Smooth muscle cell (in vitro differentiated cells): ENCODE measurements at regions not wholly inside any gene's neighbourhood (a gene's known extent, or its start where the extent isn't known, plus 50 kb on each side); places are given as distances from the start of the nearest gene placed in this dataset.

Experiments
- DNase-seq: peaks from one replicate; lab custom pipeline; 2025; ENCODE audit not compliant: unreplicated experiment; lab: John Stamatoyannopoulos, UW
- H2AFZ ChIP-seq: fragments of 200-600 bp; sonication (generic); 2 replicates; pipeline ENCODE4 v1.6.0; 2016; ENCODE audit warnings: antibody characterized with exemption, low read depth, mild to moderate bottlenecking
- H3F3A ChIP-seq: fragments of 200-600 bp; sonication (generic); 2 replicates; pipeline ENCODE4 v1.6.0; 2017; ENCODE audit warnings: antibody characterized with exemption, low read depth
- H3K27ac ChIP-seq: fragments of 200-600 bp; sonication (generic); 2 replicates; pipeline ENCODE4 v1.5.1; 2016; ENCODE audit warnings: low read depth, mild to moderate bottlenecking
- H3K27me3 ChIP-seq: fragments of 200-600 bp; sonication (generic); 2 replicates; pipeline ENCODE4 v1.6.1; 2016; ENCODE audit warnings: low read depth, mild to moderate bottlenecking
- H3K36me3 ChIP-seq: fragments of 200-600 bp; sonication (generic); 2 replicates; pipeline ENCODE4 v1.5.1; 2016; ENCODE audit warnings: low read depth
- H3K4me1 ChIP-seq: fragments of 200-600 bp; sonication (generic); 2 replicates; pipeline ENCODE4 v1.5.1; 2016; ENCODE audit warnings: low read depth
- H3K4me2 ChIP-seq: fragments of 200-600 bp; sonication (generic); 2 replicates; pipeline ENCODE4 v1.6.0; 2016; ENCODE audit warnings: mild to moderate bottlenecking
- H3K4me3 ChIP-seq: fragments of 200-600 bp; sonication (generic); 2 replicates; pipeline ENCODE4 v1.5.1; 2016; ENCODE audit warnings: mild to moderate bottlenecking
- H3K79me2 ChIP-seq: fragments of 200-600 bp; sonication (generic); 2 replicates; pipeline ENCODE4 v1.6.0; 2016; ENCODE audit warnings: low read depth, mild to moderate bottlenecking
- H3K9ac ChIP-seq: fragments of 200-600 bp; sonication (generic); 2 replicates; pipeline ENCODE4 v1.6.0; 2016; ENCODE audit warnings: low read depth
- H3K9me3 ChIP-seq: fragments of 200-600 bp; sonication (generic); replicated peaks from 2 replicates; pipeline ENCODE4 v1.5.1; 2016; ENCODE audit warnings: low read depth
- H4K20me1 ChIP-seq: fragments of 200-600 bp; sonication (generic); 2 replicates; pipeline ENCODE4 v1.6.0; 2016; ENCODE audit warnings: low read depth
- CTCF ChIP-seq: fragments of 200-600 bp; sonication (generic); IDR thresholded peaks from 2 replicates; pipeline ENCODE4 v1.5.1; 2017; ENCODE audit warnings: borderline replicate concordance, mild to moderate bottlenecking, antibody characterized with exemption; ENCODE audit not compliant: insufficient read depth, poor library complexity, severe bottlenecking
- WGBS: methylation state at CpG from one replicate; pipeline ENCODE4 v1.1.7; 2016; ENCODE audit warnings: low lambda C conversion rate; 5-methylcytosine and 5-hydroxymethylcytosine counted together

GRCh38 chrX:74171465-74171864, 132.5 kb upstream of the ZCCHC13 start:
- Histone ChIP-seq H3K4me3 (no peak overlapping the region), H3K9ac (no peak overlapping the region), H2AFZ (no peak overlapping the region), H4K20me1 (no peaks in the 10 kb centered on the region), H3K4me1 (no peaks in the 10 kb centered on the region), H3K79me2 (peaks cover 2% of the 10 kb centered on the region), H3K4me2 (no peak overlapping the region), H3K9me3 (peaks cover 22% of the 10 kb centered on the region), H3F3A (no peaks in the 10 kb centered on the region), H3K36me3 (no peaks in the 10 kb centered on the region), H3K27ac (no peak overlapping the region), H3K27me3 (no peaks in the 10 kb centered on the region)
- 85% methylated on average over 1 of the region's 1 CpG for WGBS
- no peak for DNase-seq
- TF ChIP-seq CTCF, result no peak

- Histone ChIP-seq H3K4me3 (no peak overlapping the region), H3K36me3 (no peaks in the 10 kb centered on the region), H3K27ac (no peak overlapping the region), H3K9me3 (peaks cover under 1% of the 10 kb centered on the region), H3K79me2 (no peaks in the 10 kb centered on the region), H3K4me1 (no peaks in the 10 kb centered on the region), H3K9ac (no peak overlapping the region), H2AFZ (no peak overlapping the region), H4K20me1 (no peaks in the 10 kb centered on the region), H3K27me3 (no peaks in the 10 kb centered on the region), H3K4me2 (no peak overlapping the region), H3F3A (no peaks in the 10 kb centered on the region)
- 95% methylated on average over 20 of the region's 20 CpGs for WGBS
- DNase-seq, result no peak
- no peak for TF ChIP-seq CTCF
Observed at GRCh38 chrX:74162199-74162598, 141.8 kb upstream of the ZCCHC13 start.

- Histone ChIP-seq H3K4me2 (no peak overlapping the region), H3K27ac (no peak overlapping the region), H3K27me3 (no peaks in the 10 kb centered on the region), H3K4me3 (no peak overlapping the region), H4K20me1 (no peaks in the 10 kb centered on the region), H3K36me3 (no peaks in the 10 kb centered on the region), H3F3A (no peaks in the 10 kb centered on the region), H2AFZ (no peak overlapping the region), H3K9ac (no peak overlapping the region), H3K4me1 (no peaks in the 10 kb centered on the region), H3K9me3 (peaks cover 4% of the 10 kb centered on the region), H3K79me2 (no peaks in the 10 kb centered on the region)
- 82% methylated on average over 3 of the region's 3 CpGs for WGBS
- TF ChIP-seq CTCF, result no peak
- no peak for DNase-seq
Observed at GRCh38 chrX:74160816-74161215, 143.2 kb upstream of the ZCCHC13 start.

- no peaks in the 10 kb centered on the region for H3K27me3 ChIP-seq
- no peaks in the 10 kb centered on the region for H3K79me2 ChIP-seq
- H3K27ac ChIP-seq, result no peak overlapping the region
- no peaks in the 10 kb centered on the region for H3K36me3 ChIP-seq
- TF ChIP-seq CTCF, result no peak
- H2AFZ ChIP-seq, result no peak overlapping the region
- DNase-seq, result no peak
- no peaks in the 10 kb centered on the region for H3F3A ChIP-seq
- no peak overlapping the region for H3K9ac ChIP-seq
- H4K20me1 ChIP-seq, result no peaks in the 10 kb centered on the region
- WGBS, result 91% methylated on average over 1 of the region's 1 CpG
- no peaks in the 10 kb centered on the region for H3K4me1 ChIP-seq
- no peak overlapping the region for H3K4me2 ChIP-seq
- H3K9me3 ChIP-seq, result peaks cover 4% of the 10 kb centered on the region
- H3K4me3 ChIP-seq, result no peak overlapping the region
Observed at GRCh38 chrX:74160358-74160757, 143.6 kb upstream of the ZCCHC13 start.
